SKM-1 (cell line): ENCODE measurements at regions not wholly inside any gene's neighbourhood (a gene's known extent, or its start where the extent isn't known, plus 50 kb on each side); places are given as distances from the start of the nearest gene placed in this dataset.
"Not testable (repeated sequence)": the region's sequence is repeated elsewhere in the genome, so short reads cannot be mapped to it uniquely, and the experiment has no call there.

ENCODE experiments used
- DNase-seq: peaks from one replicate; lab custom pipeline; 2025; ENCODE audit not compliant: unreplicated experiment; lab: John Stamatoyannopoulos, UW

DNA sequence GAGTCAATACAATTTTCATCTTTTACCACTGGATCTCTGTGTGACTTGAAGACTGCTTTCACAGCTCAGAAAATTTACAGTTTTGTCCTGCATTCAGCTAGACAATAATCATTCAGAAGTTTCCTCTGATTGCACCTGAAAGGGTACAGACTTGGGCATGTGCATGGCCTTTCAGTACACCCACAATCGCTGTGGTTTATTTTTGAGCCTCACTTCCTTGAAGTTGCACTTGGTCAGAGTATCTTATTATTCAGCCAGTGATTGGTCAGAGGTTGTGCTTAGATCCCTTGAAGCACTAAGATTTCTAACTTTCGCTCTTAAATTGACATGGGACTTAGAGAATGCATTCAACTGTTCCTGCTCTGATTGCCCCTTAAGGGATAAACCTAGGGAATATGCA lies 508.2 kb downstream of the FAM181B start:
- DNase-seq = no peak

GRCh38 chr11:82216927-82217570 lies 516.6 kb downstream of the FAM181B start:
- no peak for DNase-seq

DNA sequence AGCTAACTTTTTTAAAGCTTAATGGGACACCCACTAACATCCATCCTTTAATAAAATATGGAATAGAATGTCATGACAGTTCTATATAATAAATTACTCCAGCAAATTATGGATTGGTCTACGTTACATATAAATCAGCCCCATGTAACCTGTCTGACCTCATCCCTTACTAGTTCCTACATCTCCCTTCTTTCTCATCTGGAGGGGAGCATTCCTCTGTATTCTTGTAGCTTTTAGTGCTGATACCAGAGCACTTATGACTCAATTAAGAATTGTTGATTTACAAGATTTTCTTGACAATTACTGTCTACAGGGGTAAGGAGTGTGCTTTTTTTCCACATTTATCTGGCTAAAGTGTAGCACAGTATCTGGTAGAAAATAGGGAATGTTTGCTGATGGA lies 523.7 kb downstream of the FAM181B start:
- no peak for DNase-seq

DNA sequence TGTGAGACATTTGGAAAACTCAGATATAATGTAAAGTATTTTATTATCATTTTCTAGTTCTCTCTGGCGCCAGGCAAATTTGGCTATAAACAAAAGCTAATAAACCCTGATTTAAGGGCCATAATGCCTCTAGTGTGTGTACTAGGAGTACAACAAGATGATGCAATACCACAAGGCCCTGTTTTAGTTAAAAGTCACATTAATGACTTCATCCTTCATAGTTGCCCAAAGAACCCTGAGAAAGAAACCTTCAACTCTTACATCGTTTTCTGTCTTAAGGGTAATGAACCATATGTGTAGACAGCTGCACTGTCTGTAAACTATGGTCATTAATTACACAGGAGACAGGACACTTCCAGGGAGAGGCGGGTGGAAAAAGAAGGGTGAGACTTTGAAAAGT lies 538.4 kb downstream of the FAM181B start:
- DNase-seq = no peak

- no peak for DNase-seq
Observed at GRCh38 chr11:82194521-82194920, 539.1 kb downstream of the FAM181B start.

- DNase-seq = no peak
Observed at GRCh38 chr11:82191695-82192094, 542.0 kb downstream of the FAM181B start.

DNA sequence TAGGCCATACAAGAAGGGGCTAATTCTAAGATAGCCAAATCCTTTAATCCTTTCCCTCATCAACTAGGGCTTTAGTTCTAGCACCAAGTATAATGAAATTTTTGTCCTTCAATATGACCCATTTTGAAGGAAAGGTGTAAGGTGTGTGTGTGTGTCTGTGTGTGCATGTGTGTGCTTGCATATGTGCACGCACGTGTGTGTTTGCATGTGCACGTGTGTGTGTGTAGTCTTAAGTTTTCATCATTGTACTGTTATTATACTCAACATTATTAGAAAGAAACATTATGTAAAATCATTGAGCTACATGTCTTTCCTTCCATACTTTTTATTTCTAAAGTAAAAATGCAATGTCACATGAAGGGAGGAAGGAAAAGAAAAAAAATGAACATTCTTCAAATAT lies 547.7 kb downstream of the FAM181B start:
- DNase-seq = no peak

DNA sequence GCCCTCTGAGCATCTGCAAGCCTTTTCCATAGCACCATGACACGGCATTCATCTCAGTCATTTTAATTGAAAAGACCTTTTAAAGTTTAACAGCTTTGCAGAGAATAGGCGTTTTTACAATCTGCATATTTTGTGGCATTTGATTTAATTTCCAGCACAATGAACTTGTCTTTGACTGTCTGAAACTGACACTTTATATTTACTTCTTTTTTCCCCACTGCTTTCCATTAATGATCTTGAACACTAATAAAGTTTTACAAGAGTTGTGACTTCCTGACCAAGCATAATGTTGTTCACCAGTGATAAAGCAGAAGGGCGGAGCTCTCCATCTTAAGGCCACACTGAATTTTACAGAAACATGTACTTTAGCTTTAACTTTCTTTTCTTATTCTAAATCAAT lies 548.7 kb downstream of the FAM181B start:
- DNase-seq = no peak

- DNase-seq = no peak
Observed at GRCh38 chr11:82183346-82183745, 550.3 kb downstream of the FAM181B start.

GRCh38 chr11:82182697-82183096 lies 551.0 kb downstream of the FAM181B start:
- not testable (repeated sequence) for DNase-seq

DNA sequence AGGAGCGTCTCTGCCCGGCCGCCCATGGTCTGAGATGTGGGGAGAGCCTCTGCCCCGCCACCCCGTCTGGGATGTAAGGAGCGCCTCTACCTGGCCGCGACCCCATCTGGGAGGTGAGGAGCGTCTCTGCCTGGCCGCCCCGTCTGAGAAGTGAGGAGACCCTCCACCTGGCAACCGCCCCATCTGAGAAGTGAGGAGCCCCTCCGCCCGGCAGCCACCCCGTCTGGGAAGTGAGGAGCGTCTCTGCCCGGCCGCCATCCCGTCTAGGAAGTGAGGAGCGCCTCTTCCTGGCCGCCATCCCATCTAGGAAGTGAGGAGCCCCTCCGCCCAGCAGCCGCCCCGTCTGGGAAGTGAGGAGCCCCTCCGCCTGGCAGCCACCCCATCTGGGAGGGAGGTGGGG lies 551.9 kb downstream of the FAM181B start:
- DNase-seq = not testable (repeated sequence)

DNA sequence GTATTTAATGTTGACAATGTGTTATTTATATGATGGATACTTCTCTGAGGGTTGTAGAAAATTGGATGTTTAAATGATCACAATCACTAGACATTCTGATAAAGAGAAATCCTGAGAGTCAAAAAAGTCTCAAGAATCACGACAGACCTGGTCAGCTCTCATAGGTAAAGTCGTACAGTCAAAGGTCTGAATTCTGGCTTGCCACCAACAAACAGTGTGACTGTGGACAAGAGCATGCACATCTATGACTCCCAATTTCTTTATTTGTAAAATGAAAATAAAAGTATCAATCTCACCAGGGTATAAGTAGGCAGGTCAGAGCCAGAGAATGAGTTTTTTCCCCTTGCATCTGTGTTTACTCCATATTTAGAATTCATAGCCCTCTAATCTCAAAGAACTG lies 556.7 kb downstream of the FAM181B start:
- no peak for DNase-seq

DNA sequence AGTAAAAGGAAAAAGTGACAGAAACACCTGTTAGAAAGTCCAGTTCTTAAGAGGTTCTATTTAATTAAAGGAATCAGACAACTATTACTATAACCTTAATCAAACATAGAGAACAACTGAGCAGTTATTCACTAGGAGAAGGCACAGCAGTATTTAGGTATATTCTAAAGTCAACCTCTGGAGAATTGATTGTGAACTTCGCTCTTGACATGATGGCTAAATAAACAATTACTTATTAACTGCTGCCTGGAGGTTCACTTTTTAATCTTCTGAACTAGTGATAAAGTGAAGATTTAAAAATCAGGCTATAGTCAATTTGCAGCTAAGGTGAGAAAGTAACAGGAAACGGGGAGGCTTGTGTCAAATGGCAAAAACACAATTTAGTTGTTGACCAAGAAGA lies 557.3 kb downstream of the FAM181B start:
- no peak for DNase-seq

- DNase-seq = no peak
Observed at GRCh38 chr11:82174610-82175009, 559.1 kb downstream of the FAM181B start.

GRCh38 chr11:82146789-82147188 lies 586.9 kb downstream of the FAM181B start:
- no peak for DNase-seq

DNA sequence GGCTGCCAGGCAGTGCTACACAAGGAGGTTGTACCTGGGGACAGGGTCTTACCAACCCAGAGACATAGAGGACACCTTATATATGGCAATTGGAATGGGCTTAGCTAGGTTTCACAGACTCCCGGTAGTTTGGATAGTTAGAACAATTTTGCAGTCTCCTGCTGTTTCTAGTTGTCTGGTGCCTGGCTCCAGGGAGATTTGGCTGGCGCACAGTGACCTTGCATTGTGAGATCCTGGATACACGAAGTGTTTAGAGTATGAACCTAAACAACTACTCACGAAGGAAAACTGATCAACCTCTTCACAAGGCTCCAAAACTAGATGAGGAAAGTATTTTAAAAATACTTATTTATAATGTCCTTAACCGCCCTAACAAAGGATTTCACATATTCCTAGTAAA lies 614.7 kb downstream of the FAM181B start:
- DNase-seq = no peak

GRCh38 chr11:82117362-82117761 lies 616.3 kb downstream of the FAM181B start:
- no peak for DNase-seq

- DNase-seq = no peak
Observed at GRCh38 chr11:82105331-82105998, 628.2 kb downstream of the FAM181B start.

GRCh38 chr11:82092904-82093303 lies 640.8 kb downstream of the FAM181B start:
- DNase-seq = no peak

- no peak for DNase-seq
Observed at GRCh38 chr11:82089426-82089825, 644.2 kb downstream of the FAM181B start.

DNA sequence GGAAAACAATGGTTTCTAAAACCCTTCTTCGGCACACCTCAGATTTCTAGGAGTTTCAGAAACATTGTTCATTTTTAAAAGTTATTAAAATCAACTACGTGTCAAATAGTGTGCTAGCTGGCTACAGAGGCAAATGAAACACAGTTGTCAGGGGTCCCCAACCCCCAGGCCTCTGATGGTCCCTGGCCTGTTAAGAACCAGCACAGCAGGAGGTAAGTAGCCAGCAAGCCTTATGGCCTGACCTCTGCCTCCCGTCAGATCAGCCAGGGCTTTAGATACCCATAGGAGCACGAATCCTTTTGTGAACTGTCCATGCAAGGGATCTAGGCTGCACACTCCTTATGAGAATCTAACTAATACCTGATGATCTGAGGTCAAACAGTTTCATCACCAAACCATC lies 648.2 kb downstream of the FAM181B start:
- DNase-seq = no peak

DNA sequence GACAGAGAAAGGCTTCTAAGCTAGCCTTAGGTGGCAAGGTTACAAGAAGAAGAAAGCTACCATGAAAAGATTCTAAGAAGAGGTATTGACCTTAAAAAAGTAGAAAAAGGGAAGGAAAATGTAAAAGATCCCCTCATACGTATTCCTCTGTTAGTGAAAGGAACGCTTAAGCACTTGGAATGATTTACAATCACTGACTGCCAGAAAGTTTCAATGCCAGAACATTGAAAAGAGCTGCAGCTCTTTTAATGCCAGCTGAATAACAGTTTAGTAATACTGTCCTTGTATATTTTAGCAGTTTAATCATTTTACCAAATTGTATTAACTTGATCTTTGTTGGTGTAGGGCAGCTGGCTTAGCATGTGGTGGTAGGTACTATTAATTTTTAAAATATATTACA lies 650.7 kb downstream of the FAM181B start:
- no peak for DNase-seq

DNA sequence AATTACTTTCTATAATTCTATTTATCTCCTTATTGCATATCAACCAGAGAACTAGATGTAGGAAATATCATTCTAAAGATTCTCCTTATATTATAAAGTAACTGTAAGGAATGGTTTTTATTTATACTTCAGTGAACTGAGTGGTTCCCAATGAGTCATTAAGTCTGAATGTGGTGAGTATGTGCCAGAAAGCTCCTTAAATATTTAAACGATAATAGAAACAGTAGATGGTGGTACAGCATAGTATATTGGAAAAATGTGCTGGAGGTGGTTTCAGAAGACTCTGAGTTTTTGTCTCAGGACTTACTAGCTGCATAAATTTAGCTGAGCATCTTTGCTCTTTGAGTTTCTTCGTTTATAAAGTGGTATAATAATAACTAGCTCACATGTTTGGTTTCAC lies 653.5 kb downstream of the FAM181B start:
- DNase-seq = no peak
